ENCODE measurements at regions not wholly inside any gene's neighbourhood (a gene's known extent, or its start where the extent isn't known, plus 50 kb on each side); places are given as distances from the start of the nearest gene placed in this dataset.

DNA sequence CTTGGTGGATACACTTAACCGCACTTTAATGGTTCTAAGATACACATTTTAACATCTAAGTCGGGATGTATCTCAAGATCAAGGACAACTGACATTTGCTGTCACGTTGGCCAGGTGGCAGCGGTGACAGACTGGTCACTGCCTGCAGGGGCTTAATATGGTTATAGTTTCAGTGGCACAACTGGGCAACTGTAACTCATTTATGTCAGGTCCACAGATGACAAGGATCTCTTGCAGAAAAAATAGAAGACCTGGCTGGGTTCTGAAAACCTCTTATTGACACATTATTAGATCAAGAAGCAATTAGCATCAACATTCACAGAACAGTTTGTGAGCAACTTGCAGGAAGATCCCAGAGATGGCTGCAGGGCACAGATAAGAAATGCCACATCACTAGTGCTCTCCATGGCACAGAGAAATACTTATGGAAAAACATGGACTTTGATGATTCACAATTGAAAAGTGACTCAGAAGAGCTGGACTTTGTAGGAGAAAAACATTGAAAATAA lies 99.6 kb upstream of the SORBS2 start:
- no peaks in the 10 kb centered on the region for H3K9me3 ChIP-seq (ENCODE audit: low read length)
- H3K4me3 ChIP-seq (ENCODE audit: low read length), result no peak overlapping the region
- no peaks in the 10 kb centered on the region for H3K9me2 ChIP-seq (ENCODE audit: insufficient read depth, low read length)
- no peaks in the 10 kb centered on the region for H3K27me3 ChIP-seq (ENCODE audit: insufficient read depth, low read depth, low read length)
- TF ChIP-seq SMC3 (conservative IDR thresholded peaks at IDR 0.05; ENCODE audit: poor library complexity) (no peak), POLR2AphosphoS5 (IDR thresholded peaks at IDR 0.05) (no peak), EP300 (conservative IDR thresholded peaks at IDR 0.05; ENCODE audit: poor library complexity, severe bottlenecking) (no peak), TAF1 (IDR thresholded peaks at IDR 0.05; ENCODE audit: low read depth) (no peak), EZH2 (IDR thresholded peaks at IDR 0.05; ENCODE audit: borderline replicate concordance, insufficient read depth, low read length, poor library complexity, severe bottlenecking) (no peak), RAD21 (conservative IDR thresholded peaks at IDR 0.05) (no peak)
- TF ChIP-seq, protein P1, sequence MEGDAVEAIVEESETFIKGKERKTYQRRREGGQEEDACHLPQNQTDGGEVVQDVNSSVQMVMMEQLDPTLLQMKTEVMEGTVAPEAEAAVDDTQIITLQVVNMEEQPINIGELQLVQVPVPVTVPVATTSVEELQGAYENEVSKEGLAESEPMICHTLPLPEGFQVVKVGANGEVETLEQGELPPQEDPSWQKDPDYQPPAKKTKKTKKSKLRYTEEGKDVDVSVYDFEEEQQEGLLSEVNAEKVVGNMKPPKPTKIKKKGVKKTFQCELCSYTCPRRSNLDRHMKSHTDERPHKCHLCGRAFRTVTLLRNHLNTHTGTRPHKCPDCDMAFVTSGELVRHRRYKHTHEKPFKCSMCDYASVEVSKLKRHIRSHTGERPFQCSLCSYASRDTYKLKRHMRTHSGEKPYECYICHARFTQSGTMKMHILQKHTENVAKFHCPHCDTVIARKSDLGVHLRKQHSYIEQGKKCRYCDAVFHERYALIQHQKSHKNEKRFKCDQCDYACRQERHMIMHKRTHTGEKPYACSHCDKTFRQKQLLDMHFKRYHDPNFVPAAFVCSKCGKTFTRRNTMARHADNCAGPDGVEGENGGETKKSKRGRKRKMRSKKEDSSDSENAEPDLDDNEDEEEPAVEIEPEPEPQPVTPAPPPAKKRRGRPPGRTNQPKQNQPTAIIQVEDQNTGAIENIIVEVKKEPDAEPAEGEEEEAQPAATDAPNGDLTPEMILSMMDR (IDR thresholded peaks at IDR 0.05; ENCODE audit: poor library complexity, severe bottlenecking), result no peak
- no peaks in the 10 kb centered on the region for H3K79me2 ChIP-seq (replicated peaks; ENCODE audit: insufficient read depth, low read length)
- H2AFZ ChIP-seq (ENCODE audit: low read depth, low read length), result no peak overlapping the region
- no peaks in the 10 kb centered on the region for H3F3A ChIP-seq (ENCODE audit: insufficient read depth, low read length, poor library complexity, severe bottlenecking)
- no peak overlapping the region for H3K27ac ChIP-seq (ENCODE audit: low read length)
- H3K4me2 ChIP-seq (ENCODE audit: low read length), result no peak overlapping the region
- no peaks in the 10 kb centered on the region for H3K36me3 ChIP-seq (ENCODE audit: insufficient read depth, low read length)
- H3K9ac ChIP-seq (ENCODE audit: low read length), result no peak overlapping the region
- H4K20me1 ChIP-seq (ENCODE audit: insufficient read depth), result no peaks in the 10 kb centered on the region

DNA sequence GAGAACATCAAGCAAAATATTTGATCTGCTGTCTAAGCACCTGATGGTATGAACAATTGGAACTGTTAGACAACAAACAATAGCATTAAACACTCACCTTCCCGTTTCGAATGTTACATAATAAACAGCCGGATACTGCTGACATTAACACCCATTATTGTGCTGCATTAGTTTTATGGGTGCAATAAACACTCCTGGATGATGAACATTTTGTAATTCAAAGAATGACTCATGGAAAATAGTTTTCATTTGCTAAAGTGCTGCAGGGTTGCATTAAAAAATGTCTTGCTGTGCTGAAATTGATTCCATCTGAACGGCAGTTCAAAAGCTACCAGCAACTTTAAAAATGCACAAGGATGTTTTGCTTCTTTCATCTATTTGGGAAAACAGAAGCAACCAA lies 100.8 kb upstream of the SORBS2 start:
- no peak overlapping the region for H3K27ac ChIP-seq (ENCODE audit: low read length)
- TF ChIP-seq EP300 (conservative IDR thresholded peaks at IDR 0.05; ENCODE audit: poor library complexity, severe bottlenecking) (no peak), EZH2 (IDR thresholded peaks at IDR 0.05; ENCODE audit: borderline replicate concordance, insufficient read depth, low read length, poor library complexity, severe bottlenecking) (no peak), SMC3 (conservative IDR thresholded peaks at IDR 0.05; ENCODE audit: poor library complexity) (no peak)

DNA sequence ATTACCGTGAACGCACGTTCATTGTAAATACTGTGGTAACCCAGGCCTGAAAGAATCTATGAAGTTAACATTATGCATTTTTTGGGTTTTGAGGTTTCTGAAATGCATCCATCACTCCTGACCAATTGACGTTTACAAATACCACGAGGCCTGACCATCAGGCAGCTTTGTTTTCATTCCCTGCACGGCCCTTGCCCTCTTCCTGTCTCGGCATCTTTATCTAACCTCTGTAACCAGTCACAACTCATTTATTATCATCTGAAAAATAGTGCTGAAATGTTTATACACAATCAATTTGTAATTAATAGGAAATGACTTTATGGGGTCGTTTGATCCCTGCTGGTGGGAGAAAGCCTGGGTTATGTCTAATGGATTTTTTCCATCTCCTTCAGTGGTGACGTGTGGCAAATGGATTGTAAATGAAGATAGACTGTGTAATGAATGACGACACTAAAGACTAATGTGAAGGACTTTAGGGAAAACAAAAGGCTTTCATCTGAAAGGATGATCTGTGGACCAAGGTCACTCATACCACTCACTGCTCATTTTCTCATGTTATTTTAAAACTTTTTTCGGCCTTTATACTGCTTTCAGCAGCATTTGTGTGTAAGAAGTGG lies 102.7 kb upstream of the SORBS2 start:
- Histone ChIP-seq H3K9ac (ENCODE audit: low read length) (no peak overlapping the region), H3K27me3 (ENCODE audit: insufficient read depth, low read depth, low read length) (no peaks in the 10 kb centered on the region), H3K36me3 (ENCODE audit: insufficient read depth, low read length) (no peaks in the 10 kb centered on the region), H3K4me2 (ENCODE audit: low read length) (no peak overlapping the region), H3K9me3 (ENCODE audit: low read length) (no peaks in the 10 kb centered on the region), H3K27ac (ENCODE audit: low read length) (no peak overlapping the region), H3K9me2 (ENCODE audit: insufficient read depth, low read length) (no peaks in the 10 kb centered on the region), H3K4me3 (ENCODE audit: low read length) (no peak overlapping the region), H3K79me2 (replicated peaks; ENCODE audit: insufficient read depth, low read length) (no peaks in the 10 kb centered on the region), H4K20me1 (ENCODE audit: insufficient read depth) (no peaks in the 10 kb centered on the region), H2AFZ (ENCODE audit: low read depth, low read length) (no peak overlapping the region), H3F3A (ENCODE audit: insufficient read depth, low read length, poor library complexity, severe bottlenecking) (no peaks in the 10 kb centered on the region)
- TF ChIP-seq POLR2AphosphoS5 (IDR thresholded peaks at IDR 0.05) (no peak), EZH2 (IDR thresholded peaks at IDR 0.05; ENCODE audit: borderline replicate concordance, insufficient read depth, low read length, poor library complexity, severe bottlenecking) (no peak), TAF1 (IDR thresholded peaks at IDR 0.05; ENCODE audit: low read depth) (no peak), EP300 (conservative IDR thresholded peaks at IDR 0.05; ENCODE audit: poor library complexity, severe bottlenecking) (no peak), MXI1 (conservative IDR thresholded peaks at IDR 0.05; ENCODE audit: poor library complexity, severe bottlenecking) (no peak), SMC3 (conservative IDR thresholded peaks at IDR 0.05; ENCODE audit: poor library complexity) (no peak), RAD21 (conservative IDR thresholded peaks at IDR 0.05) (no peak)
- TF ChIP-seq, protein P1 (IDR thresholded peaks at IDR 0.05; ENCODE audit: poor library complexity, severe bottlenecking), result no peak
- TF ChIP-seq, protein P2, sequence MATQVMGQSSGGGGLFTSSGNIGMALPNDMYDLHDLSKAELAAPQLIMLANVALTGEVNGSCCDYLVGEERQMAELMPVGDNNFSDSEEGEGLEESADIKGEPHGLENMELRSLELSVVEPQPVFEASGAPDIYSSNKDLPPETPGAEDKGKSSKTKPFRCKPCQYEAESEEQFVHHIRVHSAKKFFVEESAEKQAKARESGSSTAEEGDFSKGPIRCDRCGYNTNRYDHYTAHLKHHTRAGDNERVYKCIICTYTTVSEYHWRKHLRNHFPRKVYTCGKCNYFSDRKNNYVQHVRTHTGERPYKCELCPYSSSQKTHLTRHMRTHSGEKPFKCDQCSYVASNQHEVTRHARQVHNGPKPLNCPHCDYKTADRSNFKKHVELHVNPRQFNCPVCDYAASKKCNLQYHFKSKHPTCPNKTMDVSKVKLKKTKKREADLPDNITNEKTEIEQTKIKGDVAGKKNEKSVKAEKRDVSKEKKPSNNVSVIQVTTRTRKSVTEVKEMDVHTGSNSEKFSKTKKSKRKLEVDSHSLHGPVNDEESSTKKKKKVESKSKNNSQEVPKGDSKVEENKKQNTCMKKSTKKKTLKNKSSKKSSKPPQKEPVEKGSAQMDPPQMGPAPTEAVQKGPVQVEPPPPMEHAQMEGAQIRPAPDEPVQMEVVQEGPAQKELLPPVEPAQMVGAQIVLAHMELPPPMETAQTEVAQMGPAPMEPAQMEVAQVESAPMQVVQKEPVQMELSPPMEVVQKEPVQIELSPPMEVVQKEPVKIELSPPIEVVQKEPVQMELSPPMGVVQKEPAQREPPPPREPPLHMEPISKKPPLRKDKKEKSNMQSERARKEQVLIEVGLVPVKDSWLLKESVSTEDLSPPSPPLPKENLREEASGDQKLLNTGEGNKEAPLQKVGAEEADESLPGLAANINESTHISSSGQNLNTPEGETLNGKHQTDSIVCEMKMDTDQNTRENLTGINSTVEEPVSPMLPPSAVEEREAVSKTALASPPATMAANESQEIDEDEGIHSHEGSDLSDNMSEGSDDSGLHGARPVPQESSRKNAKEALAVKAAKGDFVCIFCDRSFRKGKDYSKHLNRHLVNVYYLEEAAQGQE (IDR thresholded peaks at IDR 0.05; ENCODE audit: borderline replicate concordance), result no peak

More for the DNA sequence above, 100.8 kb upstream of the SORBS2 start:
- H3K9me2 ChIP-seq (ENCODE audit: insufficient read depth, low read length), result no peaks in the 10 kb centered on the region
- no peaks in the 10 kb centered on the region for H3K9me3 ChIP-seq (ENCODE audit: low read length)
- no peaks in the 10 kb centered on the region for H3K79me2 ChIP-seq (replicated peaks; ENCODE audit: insufficient read depth, low read length)
- no peaks in the 10 kb centered on the region for H3F3A ChIP-seq (ENCODE audit: insufficient read depth, low read length, poor library complexity, severe bottlenecking)
- H2AFZ ChIP-seq (ENCODE audit: low read depth, low read length), result no peak overlapping the region
- H3K4me3 ChIP-seq (ENCODE audit: low read length), result no peak overlapping the region
- H3K9ac ChIP-seq (ENCODE audit: low read length), result no peak overlapping the region
- H3K36me3 ChIP-seq (ENCODE audit: insufficient read depth, low read length), result no peaks in the 10 kb centered on the region
- no peaks in the 10 kb centered on the region for H3K27me3 ChIP-seq (ENCODE audit: insufficient read depth, low read depth, low read length)
- no peak overlapping the region for H3K4me2 ChIP-seq (ENCODE audit: low read length)
- no peaks in the 10 kb centered on the region for H4K20me1 ChIP-seq (ENCODE audit: insufficient read depth)
